CD14-positive monocyte (primary cell): ENCODE measurements at regions not wholly inside any gene's neighbourhood (a gene's known extent, or its start where the extent isn't known, plus 50 kb on each side); places are given as distances from the start of the nearest gene placed in this dataset.

Source experiments
- DNase-seq, 3 donors: peaks; one replicate each; pipeline ENCODE4 v3.0.0-alpha.2; 2011 to 2022
- H2AFZ ChIP-seq: 2 replicates; pipeline ENCODE4 v1.6.0; 2012; ENCODE audit warnings: mild to moderate bottlenecking, low read depth, low read length, inconsistent platforms; ENCODE audit not compliant: insufficient read depth, poor library complexity, severe bottlenecking
- H3K27ac ChIP-seq, 2 donors: 1 replicate in 1 of 2; 2 replicates in 1 of 2; pipeline ENCODE4 v1.5.1; 2012 to 2013; ENCODE audit warnings: low read length in 2 of 2, control low read depth in 1 of 2, inconsistent platforms in 1 of 2, low read depth in 1 of 2, mild to moderate bottlenecking in 1 of 2
- H3K27me3 ChIP-seq, 2 donors: one replicate each; pipeline versions ENCODE4 v1.6.0 to v1.6.1; 2011 to 2013; ENCODE audit warnings: low read length in 2 of 2; ENCODE audit not compliant: control insufficient read depth in 2 of 2, insufficient read depth in 2 of 2
- H3K36me3 ChIP-seq, 2 donors: replicated peaks in 1 of 2; 1 replicate in 1 of 2; 2 replicates in 1 of 2; pipeline versions ENCODE4 v1.5.1 to v1.6.1; 2012 to 2013; ENCODE audit warnings: low read length in 2 of 2, control low read depth in 1 of 2, inconsistent platforms in 1 of 2, mild to moderate bottlenecking in 1 of 2; ENCODE audit not compliant: insufficient read depth in 2 of 2, control insufficient read depth in 1 of 2
- H3K4me1 ChIP-seq, 2 donors: 1 replicate in 1 of 2; 2 replicates in 1 of 2; pipeline versions ENCODE4 v1.5.1 to v1.6.1; 2012 to 2013; ENCODE audit warnings: low read length in 2 of 2, control low read depth in 1 of 2, inconsistent platforms in 1 of 2, mild to moderate bottlenecking in 1 of 2, moderate library complexity in 1 of 2; ENCODE audit not compliant: insufficient read depth in 2 of 2, control insufficient read depth in 1 of 2
- H3K4me2 ChIP-seq: replicated peaks from 2 replicates; pipeline ENCODE3; 2012; ENCODE audit warnings: low read length, moderate library complexity, mild to moderate bottlenecking; ENCODE audit not compliant: poor library complexity, severe bottlenecking; ENCODE audit errors: extremely low read depth
- H3K4me3 ChIP-seq, 3 experiments: fragments of 200-600 bp in 1 of 3; sonication (generic) in 1 of 3; replicated peaks in 1 of 3; 1 replicate in 2 of 3; 2 replicates in 1 of 3; pipeline ENCODE4 v1.5.1; 2011 to 2013; ENCODE audit warnings: low read length in 3 of 3, mild to moderate bottlenecking in 3 of 3, control low read depth in 2 of 3, low read depth in 2 of 3, inconsistent platforms in 1 of 3, moderate library complexity in 1 of 3
- H3K79me2 ChIP-seq: 2 replicates; pipeline ENCODE4 v1.6.0; 2012; ENCODE audit warnings: mild to moderate bottlenecking, control low read depth, inconsistent platforms, low read length, moderate library complexity; ENCODE audit not compliant: insufficient read depth
- H3K9ac ChIP-seq: 2 replicates; pipeline ENCODE4 v1.6.0; 2017; ENCODE audit warnings: low read length, mild to moderate bottlenecking; ENCODE audit not compliant: insufficient read depth, poor library complexity, severe bottlenecking
- H3K9me3 ChIP-seq, 2 donors: replicated peaks in 1 of 2; 1 replicate in 1 of 2; 2 replicates in 1 of 2; pipeline versions ENCODE4 v1.5.1 to v1.6.1; 2012 to 2013; ENCODE audit warnings: low read length in 2 of 2, control low read depth in 1 of 2; ENCODE audit not compliant: control insufficient read depth in 1 of 2, insufficient read depth in 1 of 2
- H4K20me1 ChIP-seq: 2 replicates; pipeline ENCODE4 v1.6.0; 2012; ENCODE audit warnings: mild to moderate bottlenecking, low read length, control low read depth, moderate library complexity; ENCODE audit not compliant: insufficient read depth
- H3K27ac Mint-ChIP-seq, 7 donors: one replicate each; pipeline ENCODE4 v1.8.0; 2020; ENCODE audit warnings: mild to moderate bottlenecking in 7 of 7, mixed read lengths in 7 of 7, moderate library complexity in 6 of 7, inconsistent platforms in 2 of 7
- H3K27me3 Mint-ChIP-seq, 3 donors: one replicate each; pipeline ENCODE4 v1.8.0; 2021 to 2022; ENCODE audit warnings: low read depth in 3 of 3, mild to moderate bottlenecking in 3 of 3, mixed read lengths in 3 of 3, moderate library complexity in 3 of 3, inconsistent platforms in 1 of 3
- H3K36me3 Mint-ChIP-seq, 2 donors: one replicate each; pipeline ENCODE4 v1.8.0; 2020; ENCODE audit warnings: mixed read lengths in 2 of 2, inconsistent platforms in 1 of 2, mild to moderate bottlenecking in 1 of 2
- H3K4me1 Mint-ChIP-seq: one replicate; pipeline ENCODE4 v1.8.0; 2020; ENCODE audit warnings: mild to moderate bottlenecking, mixed read lengths
- H3K4me3 Mint-ChIP-seq, 2 donors: one replicate each; pipeline ENCODE4 v1.8.0; 2020; ENCODE audit warnings: mild to moderate bottlenecking in 2 of 2, mixed read lengths in 2 of 2, moderate library complexity in 1 of 2
- H3K9me3 Mint-ChIP-seq, 7 donors: one replicate each; pipeline ENCODE4 v1.8.0; 2020 to 2022; ENCODE audit warnings: mixed read lengths in 7 of 7, mild to moderate bottlenecking in 6 of 7, moderate library complexity in 6 of 7, inconsistent platforms in 2 of 7
- CTCF ChIP-seq: fragments of 200-600 bp; IDR thresholded peaks from one replicate; pipeline ENCODE4 v1.8.0; 2022; ENCODE audit warnings: antibody characterized with exemption, mild to moderate bottlenecking
- WGBS: methylation state at CpG from one replicate; pipeline ENCODE4 v1.1.5; 2013; ENCODE audit warnings: missing lambda C conversion rate; ENCODE audit not compliant: insufficient coverage; 5-methylcytosine and 5-hydroxymethylcytosine counted together
- intact Hi-C, 2 donors: fragments of 100-400 bp; cut with micrococcal nuclease; formaldehyde crosslinking; loops; one replicate each; pipeline versions ENCODE4 v1.15.0 to v1.15.1; 2023

- Histone ChIP-seq H4K20me1 (no peaks in the 10 kb centered on the region), H2AFZ (no peak overlapping the region), H3K36me3 (no peaks in the 10 kb centered on the region), H3K4me3 (no peak overlapping the region), H3K79me2 (no peaks in the 10 kb centered on the region), H3K9me3 (no peaks in the 10 kb centered on the region), H3K27ac (no peak overlapping the region), H3K27me3 (no peaks in the 10 kb centered on the region), H3K4me2 (no peak overlapping the region), H3K9ac (no peak overlapping the region), H3K4me1 (no peaks in the 10 kb centered on the region)
- no peaks in the 10 kb centered on the region for H3K4me1 Mint-ChIP-seq
- intact Hi-C loops, result no loop called here
- no peak for TF ChIP-seq CTCF
- DNase-seq, result no peak
- no CpG with 5 or more reads among the region's 1 CpG for WGBS
- peaks cover 0 to 2% (median 1%) of the 10 kb centered on the region in 3 donors for H3K27me3 Mint-ChIP-seq
- H3K27ac Mint-ChIP-seq, result no peak overlapping the region
- no peaks in the 10 kb centered on the region for H3K36me3 Mint-ChIP-seq
- H3K4me3 Mint-ChIP-seq, result no peak overlapping the region
- peaks cover 0 to 9% (median 3%) of the 10 kb centered on the region in 7 donors for H3K9me3 Mint-ChIP-seq
These were observed 372.2 kb upstream of the CDH11 start for GRCh38 chr16:65494080-65494479.

- Histone ChIP-seq H3K9ac (no peak overlapping the region), H3K36me3 (no peaks in the 10 kb centered on the region), H3K4me2 (no peak overlapping the region), H3K27me3 (no peaks in the 10 kb centered on the region), H3K4me3 (no peak overlapping the region), H3K9me3 (no peaks in the 10 kb centered on the region), H2AFZ (no peak overlapping the region), H4K20me1 (no peaks in the 10 kb centered on the region), H3K4me1 (no peaks in the 10 kb centered on the region), H3K27ac (no peak overlapping the region), H3K79me2 (no peaks in the 10 kb centered on the region)
- Mint-ChIP-seq H3K27me3 (peaks cover 0 to 2% (median 1%) of the 10 kb centered on the region in 3 donors), H3K4me3 (no peak overlapping the region), H3K9me3 (peaks cover 0 to 9% (median 3%) of the 10 kb centered on the region in 7 donors), H3K36me3 (no peaks in the 10 kb centered on the region), H3K27ac (no peak overlapping the region), H3K4me1 (no peaks in the 10 kb centered on the region)
- no peak for TF ChIP-seq CTCF
- 86% methylated on average over 1 of the region's 4 CpGs for WGBS
- intact Hi-C loops, result no loop called here
- no peak for DNase-seq
These were observed 368.4 kb upstream of the CDH11 start for GRCh38 chr16:65490286-65490685.
